Coronary artery (tissue), 2 donors: ENCODE measurements at regions not wholly inside any gene's neighbourhood (a gene's known extent, or its start where the extent isn't known, plus 50 kb on each side); places are given as distances from the start of the nearest gene placed in this dataset.

Source experiments
- DNase-seq: peaks from one replicate; pipeline ENCODE4 v3.0.0-alpha.2; 2017; ENCODE audit warnings: low spot score
- H3K27ac ChIP-seq, 2 donors: fragments of 200-600 bp; sonication (generic); one replicate each; pipeline ENCODE4 v1.5.1; 2016 to 2019
- H3K4me3 ChIP-seq: fragments of 200-600 bp; sonication (generic); 2 replicates; pipeline ENCODE4 v1.5.1; 2016; ENCODE audit warnings: mild to moderate bottlenecking, moderate library complexity
- TF ChIP-seq, protein P1 (sequence below): fragments of 200-600 bp; sonication (generic); IDR thresholded peaks from one replicate; pipeline ENCODE4 v1.5.1; 2019; ENCODE audit warnings: antibody characterized with exemption

DNA sequence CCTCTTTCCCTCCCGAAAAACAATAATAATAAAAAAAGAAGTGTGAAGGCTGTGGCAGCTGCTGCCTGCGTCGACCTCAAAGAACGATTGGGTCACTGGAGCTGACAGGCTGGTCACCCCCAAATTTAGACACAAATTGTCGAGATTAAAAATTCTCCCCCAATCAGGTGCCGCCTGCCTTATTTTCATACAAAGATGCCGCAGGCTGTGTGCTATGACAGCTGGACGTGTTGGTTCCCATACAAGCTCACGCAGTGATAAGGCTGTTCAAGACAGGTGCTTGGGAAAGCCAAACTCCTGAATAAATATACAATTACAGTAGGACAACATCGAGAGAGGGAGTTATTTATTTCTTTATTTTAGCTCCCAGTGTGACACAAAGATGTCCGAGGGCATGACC is 1041.8 kb downstream of the VRK1 start:
- TF ChIP-seq, protein P1, sequence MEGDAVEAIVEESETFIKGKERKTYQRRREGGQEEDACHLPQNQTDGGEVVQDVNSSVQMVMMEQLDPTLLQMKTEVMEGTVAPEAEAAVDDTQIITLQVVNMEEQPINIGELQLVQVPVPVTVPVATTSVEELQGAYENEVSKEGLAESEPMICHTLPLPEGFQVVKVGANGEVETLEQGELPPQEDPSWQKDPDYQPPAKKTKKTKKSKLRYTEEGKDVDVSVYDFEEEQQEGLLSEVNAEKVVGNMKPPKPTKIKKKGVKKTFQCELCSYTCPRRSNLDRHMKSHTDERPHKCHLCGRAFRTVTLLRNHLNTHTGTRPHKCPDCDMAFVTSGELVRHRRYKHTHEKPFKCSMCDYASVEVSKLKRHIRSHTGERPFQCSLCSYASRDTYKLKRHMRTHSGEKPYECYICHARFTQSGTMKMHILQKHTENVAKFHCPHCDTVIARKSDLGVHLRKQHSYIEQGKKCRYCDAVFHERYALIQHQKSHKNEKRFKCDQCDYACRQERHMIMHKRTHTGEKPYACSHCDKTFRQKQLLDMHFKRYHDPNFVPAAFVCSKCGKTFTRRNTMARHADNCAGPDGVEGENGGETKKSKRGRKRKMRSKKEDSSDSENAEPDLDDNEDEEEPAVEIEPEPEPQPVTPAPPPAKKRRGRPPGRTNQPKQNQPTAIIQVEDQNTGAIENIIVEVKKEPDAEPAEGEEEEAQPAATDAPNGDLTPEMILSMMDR, result no peak
- DNase-seq, result no peak
- no peak overlapping the region for H3K27ac ChIP-seq
- H3K4me3 ChIP-seq, result no peak overlapping the region

DNA sequence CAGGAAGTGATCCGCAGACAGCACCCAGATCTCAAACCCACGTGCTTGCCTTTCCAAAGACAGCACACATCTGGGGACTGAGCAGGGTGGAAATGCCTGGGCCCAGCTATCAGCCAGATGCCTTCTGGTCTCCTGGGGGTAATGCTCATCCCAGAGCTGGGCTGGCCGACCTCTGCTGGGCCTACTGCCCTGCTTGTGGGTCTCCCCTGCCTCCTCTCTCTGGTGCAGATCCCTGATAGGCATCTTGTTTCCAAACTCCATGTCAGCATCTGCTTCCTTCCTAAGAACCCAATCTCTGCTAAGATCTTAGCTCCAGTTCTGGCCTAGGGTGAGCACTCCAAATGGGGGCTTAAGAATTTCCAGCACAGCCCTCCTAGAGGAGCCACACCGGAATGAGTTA is 1043.0 kb downstream of the VRK1 start:
- TF ChIP-seq, protein P1, result no peak
- Histone ChIP-seq H3K4me3 (no peak overlapping the region), H3K27ac (no peak overlapping the region)
- no peak for DNase-seq

DNA sequence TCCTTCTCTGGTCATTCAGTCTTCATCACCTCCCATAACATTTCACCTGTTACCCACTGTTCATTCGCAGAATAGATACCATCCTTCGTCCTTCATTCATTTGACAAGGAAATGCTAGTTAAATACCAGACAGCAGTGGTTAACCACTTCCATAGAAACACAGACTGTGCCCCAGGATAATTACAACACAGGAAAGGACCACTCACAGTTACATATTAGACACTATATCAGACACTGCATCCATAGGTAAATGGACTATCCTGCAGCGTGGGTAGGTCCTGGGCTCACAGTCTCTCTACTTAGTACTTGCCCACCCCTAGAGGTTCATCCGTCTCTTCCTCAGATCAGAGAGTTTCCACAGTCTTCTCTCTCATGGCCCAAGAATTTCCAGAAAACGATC is 1044.6 kb downstream of the VRK1 start:
- H3K27ac ChIP-seq, result no peak overlapping the region
- no peak for DNase-seq
- H3K4me3 ChIP-seq, result no peak overlapping the region
- TF ChIP-seq, protein P1, result no peak

DNA sequence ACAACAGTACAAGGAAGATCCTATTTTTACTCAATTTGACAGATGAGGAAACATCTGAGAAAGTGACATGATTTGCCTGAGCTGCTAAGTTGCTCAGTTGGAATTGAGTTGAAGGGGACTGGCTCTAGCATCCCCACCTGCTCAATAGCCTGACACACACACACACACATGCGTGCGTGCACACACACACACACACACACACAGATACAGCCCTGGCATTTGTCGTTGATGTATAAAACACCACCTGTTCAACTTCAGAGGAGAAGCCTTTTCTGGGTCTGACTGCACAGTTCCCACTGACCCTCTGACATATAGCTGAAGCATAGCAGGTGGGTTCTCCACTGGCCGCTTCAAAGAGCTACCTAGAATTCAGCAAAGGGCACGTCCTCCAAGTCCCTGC is 1045.9 kb downstream of the VRK1 start:
- no peak for DNase-seq
- Histone ChIP-seq H3K4me3 (no peak overlapping the region), H3K27ac (no peak overlapping the region)
- TF ChIP-seq, protein P1, result no peak

DNA sequence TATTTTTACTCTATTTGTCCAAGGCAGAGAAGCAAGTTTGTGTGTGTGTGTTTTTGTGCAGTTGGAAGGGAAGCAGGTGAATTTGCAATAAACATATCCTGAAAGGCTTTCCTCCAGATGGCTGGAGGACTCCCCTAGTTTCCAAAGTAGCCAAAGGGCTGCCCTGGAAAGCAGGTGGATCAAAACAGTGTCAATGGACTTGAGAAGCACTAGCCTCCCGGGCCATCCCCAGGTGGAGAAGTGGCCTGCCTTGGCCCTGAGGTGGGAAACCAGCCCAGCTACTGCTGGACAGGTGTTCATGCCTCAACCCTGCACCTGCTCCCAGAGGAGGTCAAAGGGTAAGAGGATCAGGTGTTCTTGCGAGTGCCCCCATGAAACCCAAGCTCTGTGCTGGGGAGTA is 1046.9 kb downstream of the VRK1 start:
- DNase-seq, result no peak
- H3K4me3 ChIP-seq, result no peak overlapping the region
- H3K27ac ChIP-seq, result no peak overlapping the region
- TF ChIP-seq, protein P1, result no peak

DNA sequence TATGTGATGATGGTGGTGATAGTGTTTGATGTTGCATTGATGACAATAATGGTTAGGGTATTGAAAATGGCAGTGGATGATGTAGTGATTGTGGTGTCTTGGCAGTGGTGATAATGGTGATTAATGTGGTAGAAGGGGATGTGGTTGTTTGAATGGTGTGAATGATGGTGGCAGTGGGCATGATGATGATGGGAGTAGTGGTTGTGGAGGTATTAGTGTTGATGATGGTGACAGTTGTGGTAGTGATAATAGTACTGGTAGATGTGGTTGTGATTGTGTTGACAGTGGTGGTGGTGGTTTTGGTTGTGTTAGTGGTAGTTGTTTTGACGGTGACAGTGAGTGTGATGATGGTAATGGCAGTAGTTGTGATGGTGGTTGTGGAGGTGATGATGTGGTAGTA is 1049.0 kb downstream of the VRK1 start:
- H3K27ac ChIP-seq, result no peak overlapping the region
- TF ChIP-seq, protein P1, result no peak
- no peak for DNase-seq
- H3K4me3 ChIP-seq, result no peak overlapping the region

DNA sequence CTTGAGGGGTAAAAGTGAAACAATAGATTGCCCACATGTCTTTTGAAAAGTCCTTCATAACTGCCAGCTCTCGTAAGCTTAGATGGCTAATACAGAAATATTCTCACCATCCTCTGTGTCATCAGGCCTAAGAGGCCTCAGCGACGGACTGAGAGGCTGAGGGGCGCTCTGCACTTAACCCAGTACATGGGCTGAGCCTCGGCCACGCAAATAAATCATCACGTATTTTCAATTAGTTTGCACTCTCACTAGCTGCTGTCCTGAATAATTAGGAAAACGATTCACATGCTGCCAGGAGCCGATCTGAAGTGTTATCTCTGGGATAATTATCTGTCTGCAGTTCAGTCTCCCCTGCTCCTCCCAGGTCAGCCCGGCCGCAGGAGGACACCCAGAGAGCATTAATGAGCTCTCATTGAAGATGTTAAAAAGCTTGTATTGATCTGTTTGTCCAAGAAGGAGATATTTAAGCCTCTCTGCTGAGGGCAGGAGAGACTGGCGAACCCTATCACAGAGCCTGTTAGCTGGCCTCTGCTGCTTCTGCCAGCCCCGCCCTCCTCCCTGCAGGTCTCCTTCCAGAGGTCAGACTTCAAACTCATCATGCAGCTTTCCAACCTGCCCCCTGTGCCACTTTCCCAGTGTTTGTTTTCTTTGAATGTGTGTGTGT is 1051.3 kb downstream of the VRK1 start:
- no peak overlapping the region for H3K4me3 ChIP-seq
- no peak for DNase-seq
- TF ChIP-seq, protein P1, result no peak
- no peak overlapping the region for H3K27ac ChIP-seq
